ENCODE measurements at regions not wholly inside any gene's neighbourhood (a gene's known extent, or its start where the extent isn't known, plus 50 kb on each side); places are given as distances from the start of the nearest gene placed in this dataset.

GRCh38 chr7:106369816-106370215, 85.0 kb upstream of the NAMPT start:
- H3K27ac ChIP-seq (ENCODE audit: low read depth in 2 of 2, low read length in 2 of 2): no peak overlapping the region
- no peaks in the 10 kb centered on the region for H3K36me3 ChIP-seq (ENCODE audit: control insufficient read depth in 2 of 3, insufficient read depth in 3 of 3, low read length in 3 of 3)
- H3K9ac ChIP-seq (ENCODE audit: low read length in 3 of 3): no peak overlapping the region
- no peaks in the 10 kb centered on the region for H3K4me1 ChIP-seq (ENCODE audit: control insufficient read depth in 2 of 3, insufficient read depth in 2 of 3, low read depth in 1 of 3, low read length in 3 of 3)
- no peaks in the 10 kb centered on the region for H3K27me3 ChIP-seq (ENCODE audit: control insufficient read depth, insufficient read depth, low read length)
- no peak for TF ChIP-seq CTCF (IDR thresholded peaks at IDR 0.05; ENCODE audit: borderline replicate concordance, extremely low read depth, insufficient read depth)
- no peaks in the 10 kb centered on the region for H3K9me3 ChIP-seq (ENCODE audit: control insufficient read depth in 2 of 3, insufficient read depth in 1 of 3, low read length in 3 of 3)
- FAIRE-seq (no peak), DNase-seq (no peak)
- no peak overlapping the region for H3K4me3 ChIP-seq (ENCODE audit: low read length in 3 of 3)
- intact Hi-C loops (cut with DNase I): no loop called here

- intact Hi-C loops (cut with DNase I): no loop called here
- Histone ChIP-seq H3K4me3 (ENCODE audit: low read length in 3 of 3) (no peak overlapping the region), H3K4me1 (ENCODE audit: control insufficient read depth in 2 of 3, insufficient read depth in 2 of 3, low read depth in 1 of 3, low read length in 3 of 3) (no peaks in the 10 kb centered on the region), H3K36me3 (ENCODE audit: control insufficient read depth in 2 of 3, insufficient read depth in 3 of 3, low read length in 3 of 3) (no peaks in the 10 kb centered on the region), H3K9me3 (ENCODE audit: control insufficient read depth in 2 of 3, insufficient read depth in 1 of 3, low read length in 3 of 3) (no peaks in the 10 kb centered on the region), H3K27me3 (ENCODE audit: control insufficient read depth, insufficient read depth, low read length) (no peaks in the 10 kb centered on the region), H3K9ac (ENCODE audit: low read length in 3 of 3) (no peak overlapping the region), H3K27ac (ENCODE audit: low read depth in 2 of 2, low read length in 2 of 2) (no peak overlapping the region)
- no peak for TF ChIP-seq CTCF (IDR thresholded peaks at IDR 0.05; ENCODE audit: borderline replicate concordance, extremely low read depth, insufficient read depth)
- FAIRE-seq (no peak), DNase-seq (no peak)
Observed at GRCh38 chr7:106369352-106369751, 84.6 kb upstream of the NAMPT start.

GRCh38 chr7:106367664-106368063, 82.9 kb upstream of the NAMPT start:
- intact Hi-C loops (cut with DNase I): no loop called here
- no peak overlapping the region for H3K4me3 ChIP-seq (ENCODE audit: low read length in 3 of 3)
- FAIRE-seq: no peak

More at GRCh38 chr7:106367664-106368063, 82.9 kb upstream of the NAMPT start:
- Histone ChIP-seq H3K27ac (ENCODE audit: low read depth in 2 of 2, low read length in 2 of 2) (no peak overlapping the region), H3K36me3 (ENCODE audit: control insufficient read depth in 2 of 3, insufficient read depth in 3 of 3, low read length in 3 of 3) (no peaks in the 10 kb centered on the region), H3K27me3 (ENCODE audit: control insufficient read depth, insufficient read depth, low read length) (no peaks in the 10 kb centered on the region), H3K4me1 (ENCODE audit: control insufficient read depth in 2 of 3, insufficient read depth in 2 of 3, low read depth in 1 of 3, low read length in 3 of 3) (no peaks in the 10 kb centered on the region), H3K9me3 (ENCODE audit: control insufficient read depth in 2 of 3, insufficient read depth in 1 of 3, low read length in 3 of 3) (no peaks in the 10 kb centered on the region), H3K9ac (ENCODE audit: low read length in 3 of 3) (no peak overlapping the region)
- no peak for TF ChIP-seq CTCF (IDR thresholded peaks at IDR 0.05; ENCODE audit: borderline replicate concordance, extremely low read depth, insufficient read depth)
- no peak for DNase-seq
